HUES6 (cell line): ENCODE measurements at regions not wholly inside any gene's neighbourhood (a gene's known extent, or its start where the extent isn't known, plus 50 kb on each side); places are given as distances from the start of the nearest gene placed in this dataset.
"Not testable (repeated sequence)": the region's sequence is repeated elsewhere in the genome, so short reads cannot be mapped to it uniquely, and the experiment has no call there.

Experiments
- H3K27ac ChIP-seq: 2 replicates; pipeline ENCODE4 v1.7.0; 2013; ENCODE audit warnings: low read depth, mild to moderate bottlenecking, low read length, inconsistent platforms
- H3K27me3 ChIP-seq: 2 replicates; pipeline ENCODE4 v1.6.1; 2013; ENCODE audit warnings: low read length; ENCODE audit not compliant: control insufficient read depth, insufficient read depth
- H3K36me3 ChIP-seq: 2 replicates; pipeline ENCODE4 v1.6.1; 2013; ENCODE audit warnings: low read length; ENCODE audit not compliant: control insufficient read depth, insufficient read depth
- H3K4me1 ChIP-seq: 2 replicates; pipeline ENCODE4 v1.6.1; 2013; ENCODE audit warnings: low read length; ENCODE audit not compliant: control insufficient read depth, insufficient read depth
- H3K4me3 ChIP-seq: 2 replicates; pipeline ENCODE4 v1.5.1; 2013; ENCODE audit warnings: low read depth, low read length
- H3K9ac ChIP-seq: one replicate; pipeline ENCODE4 v1.6.1; 2013; ENCODE audit warnings: mild to moderate bottlenecking, low read length
- H3K9me3 ChIP-seq: 2 replicates; pipeline ENCODE4 v1.6.1; 2013; ENCODE audit warnings: low read depth, low read length; ENCODE audit not compliant: control insufficient read depth, insufficient read depth

DNA sequence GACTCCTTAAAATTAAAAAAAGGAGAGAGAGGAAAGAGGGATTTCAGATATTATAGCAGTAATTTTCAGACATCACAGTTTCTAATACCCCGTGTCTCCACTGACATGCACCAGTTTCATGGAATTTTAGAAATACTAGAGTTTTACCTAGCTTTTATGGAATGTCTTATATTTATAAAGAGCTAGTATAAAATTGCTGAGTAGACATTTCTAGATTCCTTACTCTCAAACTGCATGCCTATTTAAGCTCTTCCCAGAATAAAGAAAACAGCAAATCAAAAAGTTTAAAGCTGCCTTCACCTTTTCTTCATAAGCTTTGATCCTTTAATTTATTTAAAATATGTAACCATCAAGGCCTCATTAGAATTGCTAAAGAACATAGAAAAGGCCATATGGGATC is 247.4 kb upstream of the IL12A start:
- Histone ChIP-seq H3K9ac (no peak overlapping the region), H3K4me3 (no peak overlapping the region), H3K4me1 (no peaks in the 10 kb centered on the region; the same call in 1 of the 2 replicates), H3K36me3 (no peaks in the 10 kb centered on the region), H3K9me3 (no peaks in the 10 kb centered on the region), H3K27ac (no peak overlapping the region), H3K27me3 (no peaks in the 10 kb centered on the region)

- Histone ChIP-seq H3K9ac (no peak overlapping the region), H3K4me1 (no peaks in the 10 kb centered on the region), H3K4me3 (no peak overlapping the region), H3K9me3 (no peaks in the 10 kb centered on the region), H3K36me3 (no peaks in the 10 kb centered on the region), H3K27ac (no peak overlapping the region), H3K27me3 (no peaks in the 10 kb centered on the region)
Measured at GRCh38 chr3:159748425-159748824, 240.2 kb upstream of the IL12A start.

DNA sequence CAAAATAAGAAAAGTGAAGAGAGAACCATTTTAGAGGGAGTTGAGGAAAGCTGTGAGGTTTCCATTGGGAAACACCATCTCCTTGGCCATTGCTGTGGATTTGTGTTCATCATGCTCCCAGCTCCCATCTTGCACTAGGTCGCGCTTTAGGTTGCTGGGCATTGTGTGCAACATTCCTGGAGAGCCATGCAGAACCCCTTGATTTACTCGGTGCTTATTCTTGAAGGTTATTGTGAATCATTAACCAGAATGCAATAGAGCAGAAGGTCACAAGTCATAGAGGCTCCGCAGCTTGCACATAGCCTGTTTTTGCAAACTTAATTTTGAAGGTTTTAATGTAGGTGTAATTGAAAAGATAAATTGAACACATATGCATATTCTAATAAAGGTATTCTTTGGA is 239.2 kb upstream of the IL12A start:
- Histone ChIP-seq H3K4me3 (no peak overlapping the region), H3K27me3 (no peaks in the 10 kb centered on the region), H3K27ac (no peak overlapping the region), H3K9me3 (no peaks in the 10 kb centered on the region), H3K36me3 (no peaks in the 10 kb centered on the region), H3K4me1 (no peaks in the 10 kb centered on the region), H3K9ac (no peak overlapping the region)

GRCh38 chr3:159751146-159751545 is 237.5 kb upstream of the IL12A start:
- no peaks in the 10 kb centered on the region for H3K36me3 ChIP-seq
- H3K4me3 ChIP-seq = no peak overlapping the region
- no peaks in the 10 kb centered on the region for H3K4me1 ChIP-seq
- H3K27ac ChIP-seq = no peak overlapping the region
- no peaks in the 10 kb centered on the region for H3K27me3 ChIP-seq
- no peak overlapping the region for H3K9ac ChIP-seq
- peaks cover 5% of the 10 kb centered on the region for H3K9me3 ChIP-seq

GRCh38 chr3:159751752-159752151 is 236.9 kb upstream of the IL12A start:
- Histone ChIP-seq H3K27me3 (no peaks in the 10 kb centered on the region), H3K36me3 (no peaks in the 10 kb centered on the region), H3K4me3 (no peak overlapping the region), H3K27ac (no peak overlapping the region), H3K4me1 (no peaks in the 10 kb centered on the region), H3K9ac (no peak overlapping the region), H3K9me3 (peaks cover 8% of the 10 kb centered on the region)

GRCh38 chr3:159756279-159757207 is 232.1 kb upstream of the IL12A start:
- H3K36me3 ChIP-seq, H3K9ac ChIP-seq, H3K27me3 ChIP-seq: not testable (repeated sequence)

DNA sequence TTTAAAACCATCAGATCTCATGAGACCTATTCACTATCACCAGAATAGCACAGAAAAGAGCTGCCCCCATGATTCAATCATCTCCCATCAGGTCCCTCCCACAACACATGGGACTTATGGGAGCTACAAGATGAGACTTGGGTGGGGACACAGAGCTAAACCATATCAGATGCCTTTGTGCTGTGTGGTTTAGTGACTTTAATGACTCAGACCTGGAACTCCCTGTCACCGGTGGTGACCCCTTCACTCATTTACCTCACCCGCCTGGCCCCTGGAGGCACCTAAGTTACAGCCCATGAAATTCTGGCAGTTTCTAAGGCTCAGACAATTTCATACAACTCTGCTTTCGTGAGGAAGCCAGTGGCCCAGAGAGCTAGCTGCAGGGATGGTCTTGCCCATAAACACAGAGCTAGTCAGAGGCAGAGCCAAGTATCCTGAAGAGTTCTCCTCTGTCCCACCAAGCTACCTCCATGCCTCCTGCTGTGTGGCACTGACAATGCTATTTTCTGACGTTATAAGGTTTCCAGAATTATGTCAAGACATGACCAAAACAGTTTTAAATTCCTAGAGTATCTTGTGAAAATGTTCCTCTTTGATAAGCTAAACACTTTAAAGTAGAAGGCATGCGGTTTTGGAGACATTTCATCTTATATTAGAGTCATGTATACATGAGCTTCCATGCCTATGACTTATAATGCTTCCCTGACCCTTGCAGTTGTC is 231.1 kb upstream of the IL12A start:
- no peaks in the 10 kb centered on the region for H3K36me3 ChIP-seq
- H3K9me3 ChIP-seq = peaks cover 8% of the 10 kb centered on the region
- no peak overlapping the region for H3K9ac ChIP-seq
- peaks cover 17% of the 10 kb centered on the region for H3K4me1 ChIP-seq
- H3K4me3 ChIP-seq = no peak overlapping the region
- no peaks in the 10 kb centered on the region for H3K27me3 ChIP-seq
- no peak overlapping the region for H3K27ac ChIP-seq

More at GRCh38 chr3:159756279-159757207, 232.1 kb upstream of the IL12A start:
- H3K4me3 ChIP-seq, H3K9me3 ChIP-seq, H3K27ac ChIP-seq, H3K4me1 ChIP-seq: not testable (repeated sequence)

GRCh38 chr3:159760046-159760445 is 228.6 kb upstream of the IL12A start:
- Histone ChIP-seq H3K4me3 (no peak overlapping the region), H3K27me3 (no peaks in the 10 kb centered on the region), H3K9me3 (peaks cover 8% of the 10 kb centered on the region), H3K4me1 (peaks cover 21% of the 10 kb centered on the region), H3K36me3 (no peaks in the 10 kb centered on the region), H3K9ac (no peak overlapping the region), H3K27ac (no peak overlapping the region)

GRCh38 chr3:159761369-159761768 is 227.3 kb upstream of the IL12A start:
- Histone ChIP-seq H3K27me3 (no peaks in the 10 kb centered on the region), H3K4me3 (no peak overlapping the region), H3K9ac (no peak overlapping the region), H3K27ac (no peak overlapping the region), H3K9me3 (peaks cover under 1% of the 10 kb centered on the region), H3K4me1 (peaks cover 28% of the 10 kb centered on the region), H3K36me3 (no peaks in the 10 kb centered on the region)

DNA sequence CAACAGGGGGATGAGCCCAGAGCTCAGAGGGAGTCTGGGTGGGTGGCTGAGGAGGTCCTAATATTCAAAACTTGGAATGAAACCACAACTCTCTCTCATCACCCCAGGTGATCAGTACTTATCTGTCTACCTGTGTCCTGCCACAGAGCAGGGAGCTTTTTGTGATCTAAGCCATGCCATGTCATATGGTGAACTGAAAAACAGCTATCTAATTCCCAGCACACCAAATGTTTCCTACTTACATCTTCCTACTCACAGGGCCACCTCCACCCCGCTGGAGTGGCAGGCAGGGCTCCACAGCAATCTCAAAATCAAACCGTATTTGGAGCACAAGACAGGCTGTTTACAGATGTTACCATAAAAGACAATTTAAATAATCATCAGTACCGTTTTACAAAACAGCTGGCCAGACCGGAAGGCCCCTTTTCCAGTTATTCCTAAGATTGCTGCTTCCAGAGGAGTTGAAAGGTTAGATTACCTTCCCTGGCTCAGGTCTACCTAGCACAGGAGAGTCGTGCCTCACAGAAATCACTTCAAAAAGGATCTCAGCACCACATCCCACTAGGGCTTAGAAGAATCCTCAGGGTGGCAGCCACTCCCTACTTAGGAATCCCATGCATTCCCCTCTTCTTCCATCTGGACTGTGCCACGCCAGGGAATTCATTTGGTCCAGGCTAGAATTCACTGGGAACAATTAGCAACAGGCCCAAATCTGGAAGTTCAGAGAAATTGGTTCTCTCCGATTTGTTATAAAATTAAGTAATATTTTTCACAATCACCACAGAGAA is 226.6 kb upstream of the IL12A start:
- no peaks in the 10 kb centered on the region for H3K27me3 ChIP-seq
- peak overlapping the region; percentile 91 for H3K4me3 ChIP-seq
- peaks cover 34% of the 10 kb centered on the region for H3K4me1 ChIP-seq
- no peaks in the 10 kb centered on the region for H3K36me3 ChIP-seq
- no peaks in the 10 kb centered on the region for H3K9me3 ChIP-seq
- no peak overlapping the region for H3K27ac ChIP-seq
- H3K9ac ChIP-seq = peak overlapping the region; percentile 80
